CD4-positive, alpha-beta T cell (primary cell): ENCODE measurements at regions not wholly inside any gene's neighbourhood (a gene's known extent, or its start where the extent isn't known, plus 50 kb on each side); places are given as distances from the start of the nearest gene placed in this dataset.
"Not testable (repeated sequence)": the region's sequence is repeated elsewhere in the genome, so short reads cannot be mapped to it uniquely, and the experiment has no call there.

Experiments used
- ATAC-seq: fragments of 200-7000 bp; cut with Tn5 transposase; one replicate; pipeline ENCODE4 v1.10.0; 2022; ENCODE audit warnings: mild to moderate bottlenecking; ENCODE audit not compliant: poor library complexity
- CTCF ChIA-PET: fragments of 350-600 bp; sonication (Branson Sonifier 250); formaldehyde crosslinking; loops from one replicate; lab custom pipeline; 2021; ENCODE audit warnings: antibody characterized with exemption, inconsistent platforms; lab: Charles Lee
- POLR2A ChIA-PET: fragments of 350-600 bp; sonication (Branson Sonifier 250); formaldehyde crosslinking; loops from one replicate; lab custom pipeline; 2021; ENCODE audit warnings: antibody characterized with exemption, inconsistent platforms; lab: Charles Lee
- DNase-seq, 14 experiments: peaks; one replicate each; pipeline ENCODE4 v3.0.0-alpha.2; 2013 to 2020; ENCODE audit warnings: mixed read lengths in 2 of 14
- H3K27ac ChIP-seq, 2 donors: one replicate each; pipeline versions ENCODE4 v1.5.1 to v1.7.0; 2013; ENCODE audit warnings: low read length in 2 of 2, low read depth in 1 of 2, mild to moderate bottlenecking in 1 of 2
- H3K27me3 ChIP-seq, 2 experiments: 1 replicate in 1 of 2; 2 replicates in 1 of 2; pipeline versions ENCODE4 v1.6.1 to v1.7.0; 2013; ENCODE audit warnings: low read length in 2 of 2, control low read depth in 1 of 2, mild to moderate bottlenecking in 1 of 2, moderate library complexity in 1 of 2; ENCODE audit not compliant: insufficient read depth in 2 of 2, control insufficient read depth in 1 of 2
- H3K36me3 ChIP-seq: one replicate; pipeline ENCODE4 v1.6.1; 2013; ENCODE audit warnings: low read length, control low read depth; ENCODE audit not compliant: insufficient read depth
- H3K4me1 ChIP-seq: one replicate; pipeline ENCODE4 v1.6.1; 2013; ENCODE audit warnings: low read length, control low read depth; ENCODE audit not compliant: insufficient read depth
- H3K4me3 ChIP-seq: one replicate; pipeline ENCODE4 v1.5.1; 2013; ENCODE audit warnings: mild to moderate bottlenecking, low read length, moderate library complexity
- H3K9me3 ChIP-seq, 2 experiments: 1 replicate in 1 of 2; 2 replicates in 1 of 2; pipeline versions ENCODE4 v1.6.1 to v1.7.0; 2013; ENCODE audit warnings: low read length in 2 of 2, mild to moderate bottlenecking in 2 of 2, control low read depth in 1 of 2, moderate library complexity in 1 of 2; ENCODE audit not compliant: control insufficient read depth in 1 of 2, insufficient read depth in 1 of 2
- H3K27ac Mint-ChIP-seq: one replicate; pipeline ENCODE4 v1.8.0; 2020; ENCODE audit warnings: mixed read lengths
- H3K27me3 Mint-ChIP-seq: one replicate; pipeline ENCODE4 v1.8.0; 2021; ENCODE audit warnings: mixed read lengths
- H3K36me3 Mint-ChIP-seq: one replicate; pipeline ENCODE4 v1.8.0; 2021; ENCODE audit warnings: low read depth, mixed read lengths
- H3K4me1 Mint-ChIP-seq: one replicate; pipeline ENCODE4 v1.8.0; 2021; ENCODE audit warnings: low read depth, mixed read lengths
- H3K4me3 Mint-ChIP-seq: one replicate; pipeline ENCODE4 v1.8.0; 2020; ENCODE audit warnings: mild to moderate bottlenecking, mixed read lengths
- H3K9me3 Mint-ChIP-seq: one replicate; pipeline ENCODE4 v1.8.0; 2020; ENCODE audit warnings: mixed read lengths
- CTCF ChIP-seq: fragments of 200-600 bp; IDR thresholded peaks from one replicate; pipeline ENCODE4 v1.8.0; 2022; ENCODE audit warnings: antibody characterized with exemption, mild to moderate bottlenecking
- intact Hi-C, 2 experiments: fragments of 100-400 bp; cut with DNase I in 1 of 2; cut with micrococcal nuclease in 1 of 2; formaldehyde crosslinking; loops; one replicate each; pipeline versions ENCODE4 v1.15.1 to v1.9.0; 2023 to 2025; cut with DNase I, micrococcal nuclease

DNA sequence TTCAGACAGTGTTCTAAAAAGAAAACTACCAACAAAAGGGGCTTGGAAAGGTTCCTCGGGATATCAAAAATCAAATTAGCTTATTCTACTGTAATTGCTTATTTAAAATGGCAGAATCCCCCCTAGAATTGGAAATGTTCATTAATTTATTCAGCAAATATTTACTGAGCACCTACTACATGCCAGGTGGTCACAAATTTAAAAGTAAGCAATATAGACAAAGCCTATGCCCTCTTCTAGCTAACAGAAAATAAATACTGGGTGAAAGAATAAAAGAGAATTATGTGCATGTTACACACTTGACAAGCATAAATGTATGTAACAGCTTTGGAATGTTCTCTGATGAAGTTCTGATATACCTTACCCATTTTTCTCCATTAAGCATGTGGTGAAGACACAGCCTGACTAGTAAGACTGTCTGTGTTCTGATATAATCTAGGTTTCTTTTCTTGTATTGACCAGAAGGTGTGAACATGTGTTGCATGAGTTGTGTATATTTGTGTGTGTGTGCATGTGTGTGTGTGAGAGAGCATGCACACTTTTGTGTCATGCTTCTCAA is 606.7 kb upstream of the CITED2 start:
- Histone ChIP-seq H3K27ac (no peak overlapping the region), H3K36me3 (no peaks in the 10 kb centered on the region), H3K27me3 (no peaks in the 10 kb centered on the region), H3K4me3 (no peak overlapping the region), H3K4me1 (no peaks in the 10 kb centered on the region), H3K9me3 (no peaks in the 10 kb centered on the region)
- Mint-ChIP-seq H3K4me1 (peaks cover 11% of the 10 kb centered on the region), H3K27ac (no peak overlapping the region), H3K36me3 (no peaks in the 10 kb centered on the region), H3K9me3 (no peaks in the 10 kb centered on the region), H3K27me3 (peaks cover 6% of the 10 kb centered on the region), H3K4me3 (no peak overlapping the region)
- CTCF ChIA-PET: no interaction called here
- no peak for DNase-seq
- no peak for TF ChIP-seq CTCF
- intact Hi-C loops: no loop called here
- no peak for ATAC-seq
- POLR2A ChIA-PET: interaction anchor here (1.6 kb wide), 1 partner anchor 606 kb away, joined by 4 read pairs; the partner anchor contains the start of gene CITED2

DNA sequence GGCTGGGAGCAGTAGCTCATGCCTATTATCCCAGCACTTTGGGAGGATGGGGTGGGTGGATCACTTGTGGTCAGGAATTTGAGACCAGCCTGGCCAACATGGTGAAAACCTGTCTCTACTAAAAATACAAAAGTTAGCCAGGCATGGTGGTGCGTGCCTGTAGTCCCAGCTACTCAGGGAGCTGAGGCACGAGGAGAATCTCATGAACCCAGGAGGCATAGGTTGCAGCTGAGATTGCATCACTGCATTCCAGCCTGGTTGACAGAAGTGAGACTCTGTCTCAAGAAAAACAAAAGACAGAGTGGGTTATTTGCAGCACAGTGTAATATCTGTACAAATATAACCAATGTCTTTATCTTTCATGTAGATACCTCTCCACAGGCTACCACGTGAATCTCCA is 606.2 kb upstream of the CITED2 start:
- H3K4me1 Mint-ChIP-seq: peaks cover 11% of the 10 kb centered on the region
- CTCF ChIA-PET, intact Hi-C loops, H3K27me3 Mint-ChIP-seq, H3K36me3 Mint-ChIP-seq, H3K9me3 ChIP-seq, H3K27ac ChIP-seq, H3K9me3 Mint-ChIP-seq, ATAC-seq, H3K4me3 ChIP-seq, H3K27ac Mint-ChIP-seq, H3K27me3 ChIP-seq, DNase-seq, H3K4me1 ChIP-seq, H3K36me3 ChIP-seq, H3K4me3 Mint-ChIP-seq: not testable (repeated sequence)
- POLR2A ChIA-PET: interaction anchor here (1.6 kb wide), 1 partner anchor 606 kb away, joined by 4 read pairs; the partner anchor contains the start of gene CITED2

- no peak overlapping the region for H3K4me3 ChIP-seq
- Mint-ChIP-seq H3K27ac (no peak overlapping the region), H3K4me3 (no peak overlapping the region), H3K4me1 (peaks cover 11% of the 10 kb centered on the region), H3K27me3 (no peaks in the 10 kb centered on the region), H3K36me3 (no peaks in the 10 kb centered on the region), H3K9me3 (no peaks in the 10 kb centered on the region)
- POLR2A ChIA-PET: no interaction called here
- H3K36me3 ChIP-seq: no peaks in the 10 kb centered on the region
- H3K9me3 ChIP-seq: no peaks in the 10 kb centered on the region
- intact Hi-C loops: no loop called here
- DNase-seq (no peak), ATAC-seq (no peak)
- no peak for TF ChIP-seq CTCF
- no peaks in the 10 kb centered on the region for H3K4me1 ChIP-seq
- CTCF ChIA-PET: no interaction called here
- no peak overlapping the region for H3K27ac ChIP-seq
- no peaks in the 10 kb centered on the region for H3K27me3 ChIP-seq
These were observed 604.7 kb upstream of the CITED2 start for GRCh38 chr6:139979021-139979725.
